ENCODE measurements at regions not wholly inside any gene's neighbourhood (a gene's known extent, or its start where the extent isn't known, plus 50 kb on each side); places are given as distances from the start of the nearest gene placed in this dataset.

- TF ChIP-seq CTCF (IDR thresholded peaks at IDR 0.05; ENCODE audit: low read depth, low read length) (no peak), POLR2A (IDR thresholded peaks at IDR 0.05; ENCODE audit: extremely low read depth, insufficient read length) (no peak), MYC (IDR thresholded peaks at IDR 0.05; ENCODE audit: low read depth, low read length) (no peak), MAX (IDR thresholded peaks at IDR 0.05; ENCODE audit: low read depth, low read length) (no peak)
Measured at GRCh38 chr2:57888463-57888862, 158.1 kb upstream of the VRK2 start.

Data from NB4 (cell line).